NCI-H1105 (cell line): ENCODE measurements at regions not wholly inside any gene's neighbourhood (a gene's known extent, or its start where the extent isn't known, plus 50 kb on each side); places are given as distances from the start of the nearest gene placed in this dataset.
"Not testable (repeated sequence)": the region's sequence is repeated elsewhere in the genome, so short reads cannot be mapped to it uniquely, and the experiment has no call there.

Source experiments
- DNase-seq: peaks from one replicate; lab custom pipeline; 2025; lab: John Stamatoyannopoulos, UW

DNA sequence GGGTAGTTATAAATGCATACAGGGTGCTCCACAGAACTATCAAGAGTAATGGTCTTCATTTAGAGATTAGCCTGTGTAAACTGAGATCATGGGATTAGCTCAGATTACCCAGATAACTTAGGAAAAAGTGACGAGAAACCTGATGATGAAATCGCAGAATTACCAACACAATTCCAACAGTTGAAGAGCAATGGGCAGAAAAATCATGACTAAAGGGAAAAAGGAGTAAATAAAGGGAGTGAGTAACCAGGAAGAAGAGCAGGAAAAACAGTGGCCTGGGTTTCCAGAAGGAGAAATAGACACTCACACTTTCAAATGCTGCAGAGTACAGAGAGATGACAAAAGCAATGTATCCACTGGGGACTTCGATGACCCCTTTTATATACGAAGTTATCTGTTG, 817.3 kb downstream of the TRIML1 start:
- no peak for DNase-seq

DNA sequence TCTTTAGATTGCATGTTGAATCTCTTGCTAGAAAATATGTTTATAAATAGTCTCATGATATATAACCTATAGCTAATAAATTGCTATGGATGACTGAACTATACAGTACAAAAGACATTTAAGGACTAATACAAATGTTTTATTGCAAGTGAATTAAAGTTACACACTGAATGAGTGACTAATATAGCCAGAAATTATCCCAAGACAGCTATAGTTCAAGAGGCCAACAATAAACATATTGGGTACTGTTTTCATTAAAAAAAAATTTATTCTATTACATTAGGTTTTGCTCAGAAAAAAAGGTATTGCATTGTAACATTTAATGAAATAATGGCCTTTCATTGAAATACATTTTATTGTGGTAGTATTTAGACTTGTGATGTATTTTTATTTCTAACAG, 819.1 kb downstream of the TRIML1 start:
- DNase-seq = no peak

DNA sequence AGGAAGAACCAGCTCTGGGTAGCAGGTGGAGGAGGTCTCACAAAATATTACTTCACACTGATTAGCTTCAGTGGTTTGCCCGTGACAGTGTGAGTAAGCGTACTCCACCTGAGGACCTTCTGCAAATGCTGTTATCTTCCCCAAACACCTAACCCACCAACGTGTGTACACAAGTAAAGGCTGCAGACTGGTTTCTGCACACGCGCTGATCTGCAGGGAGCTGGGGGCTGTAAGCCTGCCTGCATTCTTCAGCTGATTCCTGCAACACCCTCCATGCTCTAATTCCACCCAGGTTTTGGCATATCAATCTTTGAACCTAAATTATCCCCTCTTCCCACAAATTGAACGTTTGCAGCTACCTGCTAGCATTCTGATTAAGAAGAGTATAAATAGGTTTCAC, 820.2 kb downstream of the TRIML1 start:
- no peak for DNase-seq

DNA sequence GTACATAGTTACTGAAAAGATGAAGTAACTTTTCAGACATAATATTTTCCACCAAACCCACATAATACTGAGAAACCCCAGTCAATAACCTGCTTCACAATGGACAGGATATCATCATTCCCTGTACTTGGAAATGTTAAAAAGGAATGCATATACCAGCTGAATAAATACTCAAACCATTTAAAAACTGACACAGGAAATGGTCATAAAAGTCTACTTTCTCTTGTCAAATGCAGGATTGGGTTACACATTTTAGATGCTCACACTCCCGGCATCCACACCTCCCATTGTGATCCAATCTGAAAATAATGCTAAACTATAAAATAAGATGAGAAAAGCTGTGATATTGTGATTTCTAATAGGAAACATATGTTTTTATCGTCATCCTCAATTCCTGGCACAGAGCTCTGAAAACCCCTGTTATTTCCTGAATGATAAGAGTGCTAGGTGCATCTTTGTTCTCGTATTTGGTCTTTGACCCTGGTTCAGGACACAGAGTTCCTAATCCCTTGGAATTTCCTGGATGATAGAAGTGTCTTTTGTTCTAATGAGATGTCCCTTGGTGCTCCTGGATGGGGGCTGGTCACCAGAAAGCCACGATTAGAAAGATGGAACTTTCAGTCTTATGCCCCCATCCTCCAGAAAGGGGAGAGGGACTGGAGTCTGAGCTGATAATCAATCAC, 821.3 kb downstream of the TRIML1 start:
- DNase-seq = no peak

DNA sequence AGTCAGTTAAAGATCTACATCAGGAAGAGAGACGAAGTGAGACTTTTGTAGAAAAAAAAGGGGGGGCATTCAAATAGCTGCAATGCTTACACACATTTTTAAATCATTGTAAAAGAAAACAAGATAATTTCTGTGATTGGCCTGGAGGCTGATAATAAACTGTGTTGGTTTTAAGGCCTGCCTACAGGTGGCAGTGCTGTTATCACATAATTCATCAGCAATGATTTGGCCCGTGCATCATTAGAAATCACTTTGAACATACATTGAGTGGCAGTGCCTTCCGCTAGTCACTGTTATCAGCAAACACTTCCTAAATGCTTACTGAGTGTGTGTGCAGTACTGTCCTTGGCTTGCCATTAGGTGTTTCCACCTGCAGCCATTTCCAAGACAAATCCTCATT, 831.9 kb downstream of the TRIML1 start:
- DNase-seq = no peak

DNA sequence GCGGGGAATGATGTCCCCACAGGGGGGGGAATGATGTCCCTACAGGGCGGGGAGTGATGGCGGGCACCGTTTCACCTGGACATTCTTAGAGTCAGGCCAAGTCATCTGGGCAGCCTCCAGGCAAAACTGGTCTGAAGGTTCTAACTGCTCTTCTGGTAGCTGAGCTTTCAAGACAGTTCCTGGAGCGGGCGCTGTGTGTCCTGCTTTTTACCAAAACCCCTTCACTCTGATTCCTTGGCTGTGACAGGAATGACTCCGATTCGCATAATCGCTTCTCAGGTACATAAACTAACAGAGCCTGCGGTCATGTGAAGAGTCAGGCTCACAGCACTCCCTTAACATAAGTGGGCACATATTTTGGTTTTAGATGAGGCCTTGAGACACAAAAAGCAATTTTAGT, 836.0 kb downstream of the TRIML1 start:
- no peak for DNase-seq

DNA sequence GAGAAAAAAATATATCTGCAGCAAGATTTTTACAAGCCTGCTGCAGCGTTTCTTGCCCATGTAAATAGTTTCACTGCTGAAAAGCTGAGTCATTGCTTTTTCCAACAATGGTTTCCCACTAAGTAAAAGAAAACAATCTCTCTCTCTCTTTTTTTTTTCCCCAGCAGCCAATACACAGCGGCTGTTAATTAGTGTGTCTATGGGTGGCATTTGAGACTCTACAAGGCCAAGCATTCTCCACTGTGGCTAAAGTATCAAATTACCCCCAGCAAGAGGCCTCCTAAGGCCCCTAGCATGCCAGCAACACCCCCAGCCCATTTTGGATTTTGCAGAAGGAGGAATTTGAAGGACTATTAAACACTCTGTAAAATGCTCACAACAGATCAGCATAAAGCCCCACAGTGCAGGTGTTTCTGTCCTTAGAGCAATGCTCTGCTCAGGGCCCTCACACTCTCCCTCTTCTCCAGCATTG, 837.4 kb downstream of the TRIML1 start:
- DNase-seq = peak; percentile 61

DNA sequence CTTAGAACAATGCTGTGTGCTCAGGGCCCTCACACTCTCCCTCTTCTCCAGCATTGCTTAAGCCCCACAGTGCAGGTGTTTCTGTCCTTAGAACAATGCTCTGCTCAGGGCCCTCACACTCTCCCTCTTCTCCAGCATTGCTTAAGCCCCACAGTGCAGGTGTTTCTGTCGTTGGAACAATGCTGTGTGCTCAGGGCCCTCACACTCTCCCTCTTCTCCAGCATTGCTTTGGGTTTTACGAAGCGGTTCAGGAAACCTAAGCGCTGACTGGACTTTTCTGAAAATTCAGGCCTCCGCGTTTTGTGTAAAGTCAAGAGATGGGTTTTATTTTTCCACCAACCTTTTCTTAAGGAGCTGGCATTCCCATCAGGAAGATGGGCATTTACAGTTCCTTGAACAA, 838.0 kb downstream of the TRIML1 start:
- not testable (repeated sequence) for DNase-seq

DNA sequence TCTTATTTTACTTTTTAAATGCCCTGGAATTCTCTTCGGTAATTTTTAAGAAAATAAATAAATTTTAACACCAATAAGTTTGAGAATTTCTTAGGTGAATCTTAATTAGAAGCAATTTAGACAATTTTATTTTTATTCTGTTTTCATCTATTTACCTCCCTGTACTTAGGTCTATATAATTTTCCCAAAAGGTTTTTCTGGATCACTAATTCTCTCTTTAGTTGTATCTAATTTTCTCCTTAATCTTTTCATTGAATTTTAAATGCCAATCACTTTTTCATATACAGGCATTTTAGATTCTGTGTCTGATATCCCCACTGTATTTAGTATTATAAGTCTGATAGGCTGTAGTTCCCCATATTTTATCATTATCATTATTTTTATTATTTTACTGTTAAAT, 845.3 kb downstream of the TRIML1 start:
- no peak for DNase-seq

DNA sequence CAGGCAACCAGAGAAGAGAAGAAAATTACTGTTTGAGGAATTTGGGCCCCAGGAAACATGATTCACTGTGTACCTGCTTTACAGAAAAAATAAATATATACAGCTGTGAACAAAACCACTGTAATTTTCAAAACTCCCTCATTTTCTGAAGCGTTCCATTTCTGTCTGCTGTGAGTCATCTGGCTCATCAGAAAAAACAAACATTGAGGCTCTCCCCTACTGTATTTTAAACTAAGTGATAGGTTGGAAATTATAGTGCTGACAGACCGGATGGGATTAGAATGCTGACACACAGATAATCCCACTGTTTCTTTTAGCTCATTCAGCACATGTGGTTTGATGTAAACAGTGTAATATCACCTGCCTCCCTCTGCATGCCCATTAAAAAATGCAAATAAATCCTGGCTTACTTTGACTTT, 847.0 kb downstream of the TRIML1 start:
- no peak for DNase-seq

DNA sequence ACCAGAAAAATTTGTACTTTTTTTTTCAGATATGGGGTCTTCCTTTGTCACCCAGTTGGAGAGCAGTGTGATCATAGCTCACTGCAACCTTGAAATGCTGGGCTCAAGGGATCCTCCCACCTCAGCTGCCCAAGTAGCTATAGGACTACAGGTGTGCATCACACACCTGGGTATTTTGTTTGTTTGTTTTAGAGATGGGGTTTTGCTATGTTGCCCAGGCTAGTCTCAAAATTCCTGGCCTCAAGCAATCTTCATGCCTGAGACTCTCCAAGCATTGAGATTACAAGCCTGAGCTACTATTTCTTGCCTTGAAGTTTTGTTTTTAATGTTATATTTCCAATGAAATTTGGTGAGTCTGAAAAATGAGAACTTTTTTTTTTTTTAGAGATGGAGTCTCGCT, 847.8 kb downstream of the TRIML1 start:
- no peak for DNase-seq

DNA sequence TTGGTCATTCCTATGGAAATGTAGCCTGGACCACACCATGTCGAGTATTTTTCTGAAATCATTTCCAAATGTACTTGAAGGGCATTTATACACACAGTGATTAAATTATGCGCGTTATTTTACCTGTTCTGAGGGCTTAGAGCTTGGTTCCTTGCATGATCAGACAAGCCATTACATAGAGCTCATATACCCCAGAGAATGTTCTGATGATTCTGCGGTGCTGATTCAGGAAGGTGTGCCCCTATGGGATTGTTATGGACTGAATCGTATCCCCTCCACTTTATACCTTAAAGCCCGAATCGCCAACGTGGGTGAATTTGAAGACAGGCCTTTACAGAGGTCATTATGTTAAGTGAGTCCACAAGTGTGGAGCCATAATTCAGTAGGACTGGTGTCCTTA, 848.9 kb downstream of the TRIML1 start:
- DNase-seq = no peak

DNA sequence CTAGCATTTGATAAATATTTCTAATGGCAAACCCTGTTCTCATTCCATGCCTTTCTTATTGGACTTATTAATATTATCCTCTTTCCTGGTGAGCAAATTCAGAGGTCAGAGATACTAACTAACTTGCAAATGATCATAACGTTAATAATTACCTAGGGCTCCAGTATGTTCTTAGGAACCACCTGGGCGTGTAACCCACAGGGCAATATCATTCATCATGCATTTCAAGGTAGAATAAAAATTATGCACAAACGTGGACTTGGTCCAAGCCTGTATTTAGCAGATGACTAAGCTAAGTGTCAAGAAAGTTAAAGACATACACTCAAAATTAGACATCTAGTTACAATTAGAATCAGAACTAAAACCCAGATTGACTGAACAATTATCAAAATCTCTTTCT, 850.1 kb downstream of the TRIML1 start:
- DNase-seq = no peak

DNA sequence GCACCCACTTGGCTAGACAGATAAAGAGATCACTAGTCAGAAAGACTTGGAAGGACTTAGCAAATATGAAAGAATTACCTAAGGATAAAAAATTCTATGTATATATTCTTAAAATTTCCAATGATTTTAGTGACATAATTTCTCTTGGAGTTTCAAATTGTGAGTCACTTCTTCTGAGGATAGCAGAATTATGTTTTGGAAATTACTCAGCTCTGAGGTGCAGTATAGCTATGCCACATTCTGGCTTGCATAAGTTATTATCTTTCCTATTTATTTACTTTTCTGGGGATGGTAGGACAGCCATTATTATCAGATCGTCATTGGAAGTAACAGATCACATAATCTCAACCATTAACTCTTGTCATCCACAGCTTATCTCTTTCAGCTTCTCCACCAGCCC, 853.5 kb downstream of the TRIML1 start:
- DNase-seq = no peak

DNA sequence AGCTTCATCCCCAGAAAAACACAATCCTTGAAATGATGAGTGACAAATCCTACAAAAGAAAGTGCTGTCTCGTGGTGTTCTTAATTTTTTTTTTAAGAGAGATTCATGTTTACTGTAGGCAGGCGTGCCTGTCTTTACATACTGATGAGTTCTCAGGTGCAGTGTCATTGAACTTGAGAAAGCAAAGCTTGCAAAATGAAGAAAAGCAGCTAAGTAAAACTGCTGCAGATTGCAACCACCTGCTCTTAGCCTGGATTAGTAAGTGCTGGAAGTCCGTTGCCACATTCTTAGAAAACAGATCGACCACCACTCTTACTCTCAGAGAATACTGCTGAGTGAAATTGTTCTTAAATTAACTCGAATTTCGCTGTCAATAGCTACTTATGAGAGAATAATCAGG, 854.6 kb downstream of the TRIML1 start:
- no peak for DNase-seq

DNA sequence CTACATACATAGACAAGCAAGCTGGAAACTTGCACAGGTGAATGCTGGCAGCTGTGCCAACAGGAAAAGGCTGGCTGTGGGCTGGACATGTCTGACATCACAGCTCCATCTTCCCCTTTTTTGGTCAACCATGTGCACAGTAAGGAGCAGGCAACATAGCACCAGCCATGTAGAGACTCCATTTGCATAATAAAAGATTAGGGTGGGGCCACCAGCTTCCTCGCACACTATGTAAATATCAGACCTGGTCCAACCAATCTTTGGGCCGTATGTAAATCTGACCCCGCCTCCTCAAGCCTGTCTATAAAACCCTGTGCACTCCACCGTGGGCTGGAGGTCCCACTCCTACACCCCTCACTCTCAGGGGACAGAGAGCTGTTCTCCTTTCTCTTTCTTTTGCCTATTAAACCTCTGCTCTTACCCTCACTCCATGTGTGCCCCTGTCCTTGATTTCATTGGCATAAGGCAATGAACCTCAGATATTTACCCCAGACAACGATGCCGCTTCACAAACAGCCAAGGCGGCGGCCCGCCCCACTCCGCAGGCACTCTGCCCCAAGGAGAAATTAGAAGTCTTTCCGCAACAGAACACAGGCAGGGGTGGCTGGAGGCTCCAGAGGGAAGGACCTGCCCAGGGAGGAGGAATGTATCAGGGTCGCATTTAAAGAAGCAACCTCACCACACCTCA, 862.2 kb downstream of the TRIML1 start:
- no peak for DNase-seq

DNA sequence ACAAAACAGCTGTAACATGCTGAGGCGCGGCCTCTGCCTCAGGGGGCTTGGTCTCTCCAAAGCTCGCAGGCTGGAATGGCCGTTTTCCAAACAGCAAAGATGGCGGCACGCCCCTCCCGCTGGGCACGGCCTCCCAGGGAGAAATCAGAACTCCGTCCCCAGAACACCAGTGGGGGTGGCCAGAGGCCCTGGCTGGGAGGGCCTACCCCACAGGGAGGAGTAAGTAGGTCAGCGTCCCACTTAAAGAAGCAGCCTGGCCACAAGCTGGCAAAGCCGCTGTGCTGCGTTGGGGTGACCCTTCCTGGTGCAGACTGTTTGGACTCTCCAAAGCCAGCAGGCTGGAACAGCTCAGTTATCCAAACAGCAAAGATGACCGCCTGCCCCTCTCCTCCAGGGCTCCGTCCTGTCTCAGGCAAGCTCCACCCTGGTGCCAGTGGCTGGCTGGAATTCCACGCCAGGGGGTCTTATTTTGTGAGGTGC, 862.8 kb downstream of the TRIML1 start:
- DNase-seq = no peak

DNA sequence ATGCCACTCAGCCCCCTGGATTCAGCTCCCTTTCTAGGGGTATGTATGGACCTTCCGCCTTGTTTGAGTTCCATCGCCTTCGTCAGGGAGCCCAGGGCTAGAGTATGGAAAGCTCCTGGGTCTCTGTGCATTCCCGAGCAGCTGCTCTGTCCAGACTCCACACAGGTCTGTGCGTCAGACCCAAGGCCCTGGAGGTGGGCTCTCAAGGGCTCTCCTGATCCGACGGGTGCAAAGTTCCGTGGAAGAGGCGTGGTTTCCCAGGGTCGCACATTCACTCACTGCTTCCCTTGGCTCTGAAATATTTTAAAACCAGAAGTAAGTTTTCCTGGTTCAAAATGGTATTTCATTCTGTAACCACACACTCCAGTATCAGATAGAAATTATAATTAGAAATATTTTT, 863.2 kb downstream of the TRIML1 start:
- DNase-seq = no peak

DNA sequence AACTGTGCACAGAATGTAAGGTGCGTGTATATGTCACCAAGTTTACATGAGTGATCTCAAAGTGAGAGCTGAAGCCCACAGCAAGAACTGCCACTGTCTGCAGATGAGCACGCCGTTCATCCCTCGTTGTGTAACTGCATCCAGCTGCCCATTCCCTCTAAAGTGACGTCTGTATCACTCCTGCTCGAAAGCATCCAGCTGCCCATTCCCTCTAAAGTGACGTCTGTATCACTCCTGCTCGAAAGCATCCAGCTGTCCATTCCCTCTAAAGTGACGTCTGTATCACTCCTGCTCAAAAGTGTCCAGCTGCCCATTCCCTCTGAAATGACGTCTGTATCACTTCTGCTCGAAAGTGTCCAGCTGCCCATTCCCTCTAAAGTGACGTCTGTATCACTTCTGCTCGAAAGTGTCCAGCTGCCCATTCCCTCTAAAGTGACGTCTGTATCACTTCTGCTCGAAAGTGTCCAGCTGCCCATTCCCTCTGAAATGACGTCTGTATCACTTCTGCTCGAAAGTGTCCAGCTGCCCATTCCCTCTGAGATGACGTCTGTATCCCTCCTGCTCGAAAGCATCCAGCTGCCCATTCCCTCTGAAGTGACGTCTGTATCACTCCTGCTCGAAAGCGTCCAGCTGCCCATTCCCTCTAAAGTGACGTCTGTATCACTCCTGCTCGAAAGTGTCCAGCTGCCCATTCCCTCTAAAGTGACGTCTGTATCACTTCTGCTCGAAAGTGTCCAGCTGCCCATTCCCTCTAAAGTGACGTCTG, 871.4 kb downstream of the TRIML1 start:
- DNase-seq = not testable (repeated sequence)

DNA sequence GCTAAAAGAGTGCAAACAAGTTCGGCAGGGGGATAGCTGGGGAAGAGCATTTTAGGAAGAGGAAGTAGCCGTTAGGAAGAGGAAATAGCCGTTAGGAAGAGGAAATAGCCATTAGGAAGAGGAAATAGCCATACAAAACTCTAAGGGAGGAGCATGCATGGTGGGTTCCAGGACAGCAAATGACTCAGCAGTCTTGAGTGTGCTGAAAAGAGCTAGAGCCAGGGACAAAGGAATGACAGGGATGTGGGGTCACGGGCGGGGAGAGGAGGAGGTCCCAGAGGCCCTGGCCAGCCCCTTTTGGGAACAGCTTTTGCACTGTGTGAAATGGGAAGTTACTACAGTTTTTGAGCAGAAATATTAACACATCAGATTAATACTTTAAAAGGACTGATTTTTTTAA, 882.6 kb downstream of the TRIML1 start:
- no peak for DNase-seq

DNA sequence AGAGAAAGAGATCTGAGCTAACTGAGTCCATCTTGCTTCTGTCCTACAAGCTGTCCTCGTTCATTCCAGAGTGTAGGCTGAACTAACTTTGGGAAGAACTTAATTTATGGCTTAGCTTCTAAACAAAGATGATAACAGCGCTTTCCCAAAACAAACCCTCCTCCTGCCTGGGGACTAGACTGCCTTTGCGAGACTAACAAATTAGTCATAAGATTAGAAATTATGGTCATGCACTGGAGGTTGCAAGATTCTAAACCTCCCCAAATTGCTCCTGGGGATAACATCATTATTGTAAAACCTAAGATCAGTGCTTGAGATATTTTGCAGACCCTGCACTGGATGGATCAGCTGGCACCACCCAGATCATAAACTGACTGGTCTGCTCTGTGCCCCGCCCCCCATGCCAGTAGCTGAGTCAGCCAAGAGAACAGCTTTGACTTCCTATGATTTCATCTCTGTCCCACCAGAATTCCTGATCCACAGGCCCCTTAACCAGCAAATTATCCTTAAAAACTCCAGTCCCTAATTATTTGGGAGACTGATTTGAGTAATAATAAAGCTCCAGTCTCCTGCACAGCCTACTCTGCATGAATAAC, 883.3 kb downstream of the TRIML1 start:
- DNase-seq = no peak

DNA sequence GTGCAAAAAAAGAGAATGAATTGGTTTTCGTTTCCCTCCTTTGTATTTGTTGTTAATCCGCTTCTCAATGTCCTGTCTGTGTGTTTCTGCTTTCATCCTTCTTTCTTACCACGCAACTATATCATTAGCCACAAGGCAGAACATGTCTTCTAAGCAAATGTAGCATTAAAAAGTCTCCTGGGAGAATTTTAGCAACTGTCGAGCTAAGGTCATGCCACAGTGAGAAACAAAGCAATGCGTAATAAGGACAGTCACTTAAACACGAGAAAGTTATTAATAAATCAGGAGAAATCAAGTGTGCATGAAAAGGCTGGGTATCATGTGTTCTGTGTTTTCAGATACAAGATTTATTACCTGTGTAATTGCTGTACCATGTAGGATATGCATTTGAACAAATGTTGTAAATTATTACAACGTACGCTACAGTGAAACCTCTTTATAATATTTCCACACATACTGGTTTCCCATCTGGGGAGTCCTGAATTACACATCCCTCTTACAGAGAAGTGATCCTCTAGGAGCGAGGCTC, 890.8 kb downstream of the TRIML1 start:
- no peak for DNase-seq
